HG03469 (cell line): ENCODE measurements at regions not wholly inside any gene's neighbourhood (a gene's known extent, or its start where the extent isn't known, plus 50 kb on each side); places are given as distances from the start of the nearest gene placed in this dataset.
"Not testable (repeated sequence)": the region's sequence is repeated elsewhere in the genome, so short reads cannot be mapped to it uniquely, and the experiment has no call there.

ENCODE experiments used
- ATAC-seq: cut with Tn5 transposase; IDR thresholded peaks from one replicate; pipeline ENCODE4 v1.9.1; 2021; ENCODE audit warnings: mild to moderate bottlenecking, moderate library complexity, moderate number of reproducible peaks; ENCODE audit not compliant: unreplicated experiment

- ATAC-seq = no peak
Observed at GRCh38 chr10:83492004-83492403, 647.3 kb upstream of the GHITM start.

- no peak for ATAC-seq
Observed at GRCh38 chr10:83512681-83513080, 626.6 kb upstream of the GHITM start.

DNA sequence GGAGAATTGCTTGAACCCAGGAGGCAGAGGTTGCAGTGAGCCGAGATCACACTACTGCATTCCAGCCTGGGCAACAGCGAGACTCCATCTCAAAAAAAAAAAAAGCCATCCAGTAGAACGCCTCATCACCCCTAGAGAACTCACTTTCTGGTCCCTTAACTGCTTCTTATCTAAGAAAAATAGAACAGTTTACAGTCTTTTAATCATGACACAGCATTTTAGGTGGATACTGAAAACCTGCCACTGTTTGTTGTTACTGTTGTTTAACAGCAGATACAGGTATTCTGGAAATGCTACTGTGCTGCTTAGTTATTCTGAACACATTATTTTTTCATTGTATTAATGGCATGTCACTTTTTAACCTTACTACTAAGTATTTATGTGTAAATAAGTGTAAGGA is 624.3 kb upstream of the GHITM start:
- no peak for ATAC-seq

DNA sequence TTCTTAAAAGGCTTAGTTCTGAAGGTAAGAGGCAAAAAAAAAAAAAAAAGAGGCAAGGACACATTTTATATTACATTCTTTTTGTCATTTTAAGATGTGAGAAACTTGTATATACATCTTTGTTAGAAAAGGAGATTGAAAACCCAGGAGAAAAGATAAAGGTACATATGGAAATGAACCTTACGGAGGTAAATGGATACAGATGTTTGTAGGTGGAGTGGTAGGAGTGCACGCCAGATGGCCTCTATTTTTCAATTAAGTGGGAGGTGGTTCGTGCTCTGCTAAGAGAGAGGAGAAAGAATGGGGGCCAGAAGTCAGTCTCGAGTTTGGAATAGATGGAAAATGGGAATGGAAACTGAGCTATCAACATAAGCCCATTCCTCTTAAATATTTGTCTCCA is 622.5 kb upstream of the GHITM start:
- no peak for ATAC-seq

- ATAC-seq = no peak
Observed at GRCh38 chr10:83517456-83517855, 621.9 kb upstream of the GHITM start.

DNA sequence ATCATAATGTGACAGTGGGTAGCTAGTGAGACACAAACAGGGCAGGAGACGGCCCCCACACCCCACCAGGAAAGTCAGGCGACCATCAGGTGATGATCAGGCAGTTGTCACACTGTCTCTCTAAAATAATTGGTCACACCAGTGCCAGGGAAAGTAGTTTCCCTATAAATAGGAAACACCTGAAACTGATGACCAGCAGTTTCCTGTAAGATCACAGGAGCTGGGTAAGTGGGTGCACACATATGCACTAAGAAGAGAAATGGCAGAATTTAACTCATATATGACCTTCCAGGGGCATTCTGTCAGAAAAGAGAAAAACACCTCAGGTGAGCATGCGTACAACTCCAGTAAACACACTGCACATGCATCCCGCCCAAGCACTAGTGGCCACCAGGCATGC is 620.5 kb upstream of the GHITM start:
- ATAC-seq = no peak

- not testable (repeated sequence) for ATAC-seq
Observed at GRCh38 chr10:83520386-83520785, 618.9 kb upstream of the GHITM start.

DNA sequence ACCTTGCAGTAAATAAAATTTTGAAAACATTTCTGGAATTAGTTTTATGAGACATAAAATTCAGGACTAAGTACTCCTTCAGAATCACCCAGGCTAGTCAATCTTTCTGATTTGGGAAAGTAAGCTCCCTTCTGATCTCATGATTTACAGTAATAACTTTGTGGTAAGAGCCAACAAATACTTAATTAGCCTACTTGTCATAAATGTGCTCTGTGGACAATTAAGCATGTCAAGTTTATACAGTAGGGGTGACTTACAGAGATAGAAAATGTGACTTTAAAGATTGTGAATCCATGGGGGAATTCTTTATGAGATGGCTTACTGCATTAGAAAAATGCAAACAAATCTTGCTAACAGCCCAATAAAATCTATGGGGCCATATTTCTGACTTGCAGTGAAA is 616.9 kb upstream of the GHITM start:
- no peak for ATAC-seq

GRCh38 chr10:83522881-83523386 is 616.4 kb upstream of the GHITM start:
- ATAC-seq = no peak

DNA sequence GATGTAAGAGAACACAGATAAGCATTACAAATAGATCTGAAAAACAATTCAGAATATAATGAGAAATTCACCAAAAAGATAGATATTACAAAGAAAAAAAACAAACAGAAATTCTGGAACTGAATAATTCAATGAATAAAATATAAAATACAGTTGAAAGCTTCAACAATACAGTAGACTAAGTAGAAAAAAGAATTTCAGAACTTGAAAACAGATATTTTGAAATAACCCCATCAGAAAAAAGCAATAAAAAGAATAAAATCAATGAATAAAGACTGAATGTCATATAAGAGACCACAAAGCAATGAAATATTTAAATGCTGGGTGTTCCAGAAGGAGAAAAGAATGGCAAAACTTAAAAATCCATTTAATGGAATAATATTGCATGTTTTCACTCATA is 611.4 kb upstream of the GHITM start:
- ATAC-seq = no peak

GRCh38 chr10:83533290-83533689 is 606.0 kb upstream of the GHITM start:
- ATAC-seq = no peak

- no peak for ATAC-seq
Observed at GRCh38 chr10:83536426-83536825, 602.9 kb upstream of the GHITM start.

GRCh38 chr10:83538047-83538446 is 601.3 kb upstream of the GHITM start:
- no peak for ATAC-seq

DNA sequence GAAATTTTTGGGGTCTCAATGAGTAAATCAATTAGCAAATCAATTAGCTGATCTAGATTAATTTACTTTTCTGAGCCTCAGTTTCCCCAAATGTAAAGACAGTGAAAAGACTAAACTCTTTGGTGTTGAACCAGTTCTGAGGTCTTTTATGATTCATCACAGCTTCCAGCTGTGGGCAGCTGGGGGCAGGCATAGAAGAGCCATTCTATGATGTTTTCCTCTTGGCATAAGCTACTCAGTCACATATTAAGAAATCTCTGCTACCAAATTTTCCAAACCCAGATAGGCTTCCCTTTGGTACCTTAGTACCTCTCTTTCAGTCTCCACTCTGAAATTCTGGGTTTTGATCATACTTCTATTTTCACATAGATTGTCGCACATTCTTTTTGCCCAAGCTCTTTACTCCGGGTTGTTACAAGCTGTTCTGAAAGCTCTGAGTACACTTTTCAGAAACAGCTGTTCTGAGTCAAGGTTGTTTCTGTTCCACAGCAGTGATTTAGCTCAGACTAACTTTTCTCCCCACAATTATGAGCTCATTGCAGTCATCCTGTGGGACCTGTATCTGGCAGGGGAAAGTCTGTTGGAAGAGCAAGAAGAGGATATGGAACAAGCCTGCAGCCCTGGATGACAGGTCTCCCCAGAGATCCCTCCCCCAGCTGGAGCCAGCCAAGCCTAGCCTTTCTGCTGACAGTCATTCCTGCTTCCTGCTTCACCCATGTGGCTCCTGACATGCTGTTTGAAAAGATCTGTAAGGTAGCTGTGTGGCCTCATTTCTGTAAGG is 599.6 kb upstream of the GHITM start:
- peak; percentile 37 for ATAC-seq

GRCh38 chr10:83541046-83541445 is 598.3 kb upstream of the GHITM start:
- no peak for ATAC-seq

DNA sequence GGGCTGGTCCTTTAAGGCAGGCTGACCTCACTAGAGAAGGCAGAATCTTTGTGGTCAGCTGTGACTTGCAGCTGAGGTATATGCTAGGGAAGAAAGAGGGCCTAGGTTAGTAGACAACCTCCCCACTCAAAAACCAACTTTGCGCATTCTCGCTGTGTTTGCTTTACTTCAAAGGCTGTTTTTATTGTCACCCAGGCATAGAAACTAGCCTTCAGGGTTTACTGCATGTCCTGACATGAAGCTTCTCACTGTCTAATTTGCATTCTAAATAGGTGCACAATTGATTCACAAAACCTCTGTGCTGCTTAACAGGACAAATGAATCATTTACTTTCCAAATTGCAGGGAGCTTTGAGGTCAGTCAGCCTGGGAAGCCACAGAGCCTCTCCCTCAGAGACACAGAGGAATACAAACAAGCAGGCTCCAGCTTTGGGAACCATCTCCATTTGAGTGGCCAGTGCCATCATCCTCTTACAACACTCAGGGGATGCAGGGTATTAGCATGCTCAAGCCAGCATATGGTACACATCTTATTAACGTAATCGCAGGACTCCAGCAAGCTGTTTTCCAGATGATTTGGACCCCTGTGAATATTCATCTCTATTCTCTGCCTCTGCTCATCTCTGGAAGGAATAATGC is 596.4 kb upstream of the GHITM start:
- peak; percentile 37 for ATAC-seq

- no peak for ATAC-seq
Observed at GRCh38 chr10:83543691-83544462, 595.4 kb upstream of the GHITM start.

- ATAC-seq = no peak
Observed at GRCh38 chr10:83545901-83546391, 593.4 kb upstream of the GHITM start.

DNA sequence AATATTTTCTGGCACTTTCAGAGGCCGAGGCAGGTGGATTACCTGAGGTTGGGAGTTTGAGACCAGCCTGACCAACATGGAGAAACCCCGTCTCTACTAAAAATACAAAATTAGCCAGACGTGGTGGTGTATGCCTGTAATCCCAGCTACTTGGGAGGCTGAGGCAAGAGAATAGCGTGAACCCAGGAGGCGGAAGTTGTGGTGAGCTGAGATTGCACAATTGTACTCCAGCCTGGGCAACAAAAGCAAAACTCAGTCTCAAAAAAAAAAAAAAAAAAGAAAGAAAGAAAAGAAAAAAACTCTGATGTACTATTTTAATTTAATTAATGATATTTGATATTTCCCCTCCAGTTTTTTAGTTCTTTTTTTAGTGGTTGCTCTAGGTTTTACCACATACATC is 588.1 kb upstream of the GHITM start:
- ATAC-seq = not testable (repeated sequence)

DNA sequence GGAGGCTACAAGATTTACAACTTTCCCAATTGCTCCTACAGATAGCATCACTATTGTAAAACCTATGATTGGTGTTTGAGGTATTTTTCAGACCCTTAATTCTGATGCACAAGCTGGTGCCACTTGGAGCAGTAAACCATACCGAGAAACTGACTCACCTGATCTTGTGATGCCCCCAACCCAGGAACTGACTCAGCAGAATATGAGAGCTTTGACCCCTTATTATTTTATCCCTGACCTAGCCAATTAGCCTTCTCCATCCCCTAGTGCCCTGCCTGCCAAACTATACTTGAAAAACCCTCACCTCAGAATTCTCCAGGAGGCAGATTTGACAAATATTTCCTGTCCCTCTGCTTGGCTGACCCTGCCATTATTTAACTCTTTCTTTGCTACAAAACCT is 585.9 kb upstream of the GHITM start:
- no peak for ATAC-seq

- peak; percentile 72 for ATAC-seq
Observed at GRCh38 chr10:83555264-83555663, 584.0 kb upstream of the GHITM start.
